AG09319 (cell line): ENCODE measurements at regions not wholly inside any gene's neighbourhood (a gene's known extent, or its start where the extent isn't known, plus 50 kb on each side); places are given as distances from the start of the nearest gene placed in this dataset.
A peak's percentile ranks its signal among the peaks of the same experiment; 100 is the strongest.

Source experiments
- DNase-seq: peaks from one replicate; pipeline ENCODE4 v3.0.0-alpha.2; 2010; ENCODE audit warnings: low read depth; ENCODE audit errors: extremely low read depth
- TF ChIP-seq, protein P1 (sequence below): IDR thresholded peaks from 2 replicates; pipeline ENCODE4 v1.5.1; 2011; ENCODE audit warnings: low read depth, mild to moderate bottlenecking, inconsistent platforms, low read length, moderate library complexity

GRCh38 chr10:31602541-31603234 is 283.7 kb downstream of the ZEB1 start:
- TF ChIP-seq, protein P1, sequence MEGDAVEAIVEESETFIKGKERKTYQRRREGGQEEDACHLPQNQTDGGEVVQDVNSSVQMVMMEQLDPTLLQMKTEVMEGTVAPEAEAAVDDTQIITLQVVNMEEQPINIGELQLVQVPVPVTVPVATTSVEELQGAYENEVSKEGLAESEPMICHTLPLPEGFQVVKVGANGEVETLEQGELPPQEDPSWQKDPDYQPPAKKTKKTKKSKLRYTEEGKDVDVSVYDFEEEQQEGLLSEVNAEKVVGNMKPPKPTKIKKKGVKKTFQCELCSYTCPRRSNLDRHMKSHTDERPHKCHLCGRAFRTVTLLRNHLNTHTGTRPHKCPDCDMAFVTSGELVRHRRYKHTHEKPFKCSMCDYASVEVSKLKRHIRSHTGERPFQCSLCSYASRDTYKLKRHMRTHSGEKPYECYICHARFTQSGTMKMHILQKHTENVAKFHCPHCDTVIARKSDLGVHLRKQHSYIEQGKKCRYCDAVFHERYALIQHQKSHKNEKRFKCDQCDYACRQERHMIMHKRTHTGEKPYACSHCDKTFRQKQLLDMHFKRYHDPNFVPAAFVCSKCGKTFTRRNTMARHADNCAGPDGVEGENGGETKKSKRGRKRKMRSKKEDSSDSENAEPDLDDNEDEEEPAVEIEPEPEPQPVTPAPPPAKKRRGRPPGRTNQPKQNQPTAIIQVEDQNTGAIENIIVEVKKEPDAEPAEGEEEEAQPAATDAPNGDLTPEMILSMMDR = no peak
- DNase-seq = peak; percentile 60

GRCh38 chr10:31601136-31601535 is 282.1 kb downstream of the ZEB1 start:
- TF ChIP-seq, protein P1 = no peak
- no peak for DNase-seq

DNA sequence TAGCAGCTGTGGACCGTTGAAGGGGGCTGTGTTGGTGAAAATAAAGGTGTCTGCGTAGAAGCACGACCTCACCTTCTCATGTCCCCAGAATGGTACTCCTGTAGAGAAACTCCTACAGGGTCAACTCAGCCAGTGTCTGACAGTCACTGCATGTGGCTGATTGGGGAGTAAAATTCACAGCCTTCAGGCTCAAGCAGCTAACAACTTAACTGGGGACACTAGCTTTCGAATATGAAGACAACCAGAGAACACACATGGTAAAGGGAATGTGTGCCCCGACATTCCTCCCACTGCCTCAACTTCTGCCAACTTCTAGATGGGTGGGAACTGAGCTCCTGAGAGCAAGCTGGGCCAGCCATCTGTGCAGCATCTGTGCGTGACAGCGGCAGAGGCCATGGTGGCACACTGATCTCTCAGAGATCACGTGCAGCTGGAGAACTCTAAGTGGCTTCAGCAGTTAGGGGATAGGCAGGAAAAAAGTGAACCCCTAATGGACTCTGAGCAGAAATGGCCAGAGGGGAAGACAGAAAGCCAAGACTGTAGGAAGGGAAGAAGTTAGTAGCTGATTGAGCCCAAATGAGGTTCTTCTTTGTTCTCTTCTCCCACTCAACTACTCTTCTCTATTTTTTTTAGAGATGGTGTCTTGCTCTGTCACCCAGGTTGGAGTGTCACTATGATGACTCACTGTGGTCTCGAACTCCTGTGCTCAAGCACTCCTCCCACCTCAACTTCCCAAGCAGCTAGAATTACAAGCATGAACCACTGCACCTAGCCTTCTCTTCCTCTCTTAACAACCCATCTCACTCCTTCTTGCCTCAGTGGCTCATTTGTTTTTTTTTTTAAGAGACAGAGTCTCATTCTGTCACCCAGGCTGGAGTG is 280.8 kb downstream of the ZEB1 start:
- DNase-seq = no peak
- TF ChIP-seq, protein P1 = no peak

- no peak for DNase-seq
- TF ChIP-seq, protein P1 = no peak
Observed at GRCh38 chr10:31596765-31597164, 277.7 kb downstream of the ZEB1 start.

DNA sequence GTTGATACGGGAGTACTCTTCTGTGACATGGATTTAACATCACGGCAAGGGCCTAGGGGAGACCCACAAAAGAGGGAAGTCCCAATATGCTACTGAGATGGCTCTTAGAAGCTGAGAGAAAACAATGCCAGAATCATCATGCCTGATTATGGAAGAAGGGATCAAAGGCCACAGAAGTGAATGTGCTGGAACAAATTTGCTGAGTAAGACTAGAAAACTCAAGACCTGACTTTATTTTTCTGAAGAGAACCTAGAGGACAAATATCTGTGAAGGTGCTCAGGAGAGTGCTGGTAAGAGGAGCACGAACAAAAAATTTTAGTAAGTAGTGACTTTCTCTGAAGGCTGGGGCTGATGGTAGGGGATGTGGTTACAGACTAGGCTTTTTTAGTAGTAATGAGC is 277.0 kb downstream of the ZEB1 start:
- TF ChIP-seq, protein P1 = no peak
- no peak for DNase-seq

DNA sequence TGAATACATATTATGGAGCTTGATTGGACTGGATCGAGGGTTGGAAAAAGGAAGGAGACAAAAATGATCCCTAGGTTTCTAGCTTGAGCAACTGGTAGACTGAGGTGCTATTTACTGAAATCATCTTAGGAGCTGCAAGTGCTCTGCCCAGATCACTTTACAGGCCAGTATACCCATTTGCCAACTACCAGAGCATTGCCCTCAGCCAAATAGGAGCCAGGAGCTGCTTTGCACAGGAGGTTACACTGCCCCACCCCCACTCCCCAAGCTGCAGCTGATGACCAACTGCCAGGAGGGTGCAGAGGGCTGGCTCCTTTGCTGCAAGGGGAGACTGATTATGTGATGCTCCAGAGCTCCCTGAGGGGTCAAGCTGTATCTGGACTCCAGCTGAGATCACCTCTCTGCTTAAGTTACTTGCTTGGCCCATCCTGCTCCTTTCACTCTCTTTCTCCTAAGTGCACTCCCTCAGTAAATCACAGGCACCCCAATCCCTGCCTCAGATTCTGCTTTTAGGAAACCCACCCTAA is 275.4 kb downstream of the ZEB1 start:
- TF ChIP-seq, protein P1 = no peak
- DNase-seq = no peak

- TF ChIP-seq, protein P1 = no peak
- DNase-seq = no peak
Observed at GRCh38 chr10:31593124-31593523, 274.1 kb downstream of the ZEB1 start.
